ENCODE measurements at regions not wholly inside any gene's neighbourhood (a gene's known extent, or its start where the extent isn't known, plus 50 kb on each side); places are given as distances from the start of the nearest gene placed in this dataset.

DNA sequence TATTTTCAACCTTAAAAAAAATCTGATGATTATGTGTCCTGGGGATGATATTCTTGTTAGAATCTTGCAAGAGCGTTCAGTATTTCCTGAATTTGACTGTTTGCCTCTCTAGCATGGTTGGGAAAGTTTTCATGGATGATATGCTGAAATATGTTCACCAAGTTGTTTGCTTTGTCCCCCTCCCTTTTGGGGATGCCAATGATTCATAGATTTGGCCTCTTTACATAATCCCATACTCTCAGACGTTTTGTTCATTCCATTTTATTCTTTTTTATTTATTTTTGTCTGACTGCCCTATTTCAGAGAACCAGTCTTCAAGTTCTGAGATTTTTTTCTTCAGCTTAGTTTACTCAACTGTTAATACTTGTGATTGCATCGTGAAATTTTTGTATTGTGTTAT is 415.1 kb downstream of the FAM47B start:
- TF ChIP-seq, protein P1, sequence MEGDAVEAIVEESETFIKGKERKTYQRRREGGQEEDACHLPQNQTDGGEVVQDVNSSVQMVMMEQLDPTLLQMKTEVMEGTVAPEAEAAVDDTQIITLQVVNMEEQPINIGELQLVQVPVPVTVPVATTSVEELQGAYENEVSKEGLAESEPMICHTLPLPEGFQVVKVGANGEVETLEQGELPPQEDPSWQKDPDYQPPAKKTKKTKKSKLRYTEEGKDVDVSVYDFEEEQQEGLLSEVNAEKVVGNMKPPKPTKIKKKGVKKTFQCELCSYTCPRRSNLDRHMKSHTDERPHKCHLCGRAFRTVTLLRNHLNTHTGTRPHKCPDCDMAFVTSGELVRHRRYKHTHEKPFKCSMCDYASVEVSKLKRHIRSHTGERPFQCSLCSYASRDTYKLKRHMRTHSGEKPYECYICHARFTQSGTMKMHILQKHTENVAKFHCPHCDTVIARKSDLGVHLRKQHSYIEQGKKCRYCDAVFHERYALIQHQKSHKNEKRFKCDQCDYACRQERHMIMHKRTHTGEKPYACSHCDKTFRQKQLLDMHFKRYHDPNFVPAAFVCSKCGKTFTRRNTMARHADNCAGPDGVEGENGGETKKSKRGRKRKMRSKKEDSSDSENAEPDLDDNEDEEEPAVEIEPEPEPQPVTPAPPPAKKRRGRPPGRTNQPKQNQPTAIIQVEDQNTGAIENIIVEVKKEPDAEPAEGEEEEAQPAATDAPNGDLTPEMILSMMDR (IDR thresholded peaks at IDR 0.05): no peak
- TF ChIP-seq, protein P2, sequence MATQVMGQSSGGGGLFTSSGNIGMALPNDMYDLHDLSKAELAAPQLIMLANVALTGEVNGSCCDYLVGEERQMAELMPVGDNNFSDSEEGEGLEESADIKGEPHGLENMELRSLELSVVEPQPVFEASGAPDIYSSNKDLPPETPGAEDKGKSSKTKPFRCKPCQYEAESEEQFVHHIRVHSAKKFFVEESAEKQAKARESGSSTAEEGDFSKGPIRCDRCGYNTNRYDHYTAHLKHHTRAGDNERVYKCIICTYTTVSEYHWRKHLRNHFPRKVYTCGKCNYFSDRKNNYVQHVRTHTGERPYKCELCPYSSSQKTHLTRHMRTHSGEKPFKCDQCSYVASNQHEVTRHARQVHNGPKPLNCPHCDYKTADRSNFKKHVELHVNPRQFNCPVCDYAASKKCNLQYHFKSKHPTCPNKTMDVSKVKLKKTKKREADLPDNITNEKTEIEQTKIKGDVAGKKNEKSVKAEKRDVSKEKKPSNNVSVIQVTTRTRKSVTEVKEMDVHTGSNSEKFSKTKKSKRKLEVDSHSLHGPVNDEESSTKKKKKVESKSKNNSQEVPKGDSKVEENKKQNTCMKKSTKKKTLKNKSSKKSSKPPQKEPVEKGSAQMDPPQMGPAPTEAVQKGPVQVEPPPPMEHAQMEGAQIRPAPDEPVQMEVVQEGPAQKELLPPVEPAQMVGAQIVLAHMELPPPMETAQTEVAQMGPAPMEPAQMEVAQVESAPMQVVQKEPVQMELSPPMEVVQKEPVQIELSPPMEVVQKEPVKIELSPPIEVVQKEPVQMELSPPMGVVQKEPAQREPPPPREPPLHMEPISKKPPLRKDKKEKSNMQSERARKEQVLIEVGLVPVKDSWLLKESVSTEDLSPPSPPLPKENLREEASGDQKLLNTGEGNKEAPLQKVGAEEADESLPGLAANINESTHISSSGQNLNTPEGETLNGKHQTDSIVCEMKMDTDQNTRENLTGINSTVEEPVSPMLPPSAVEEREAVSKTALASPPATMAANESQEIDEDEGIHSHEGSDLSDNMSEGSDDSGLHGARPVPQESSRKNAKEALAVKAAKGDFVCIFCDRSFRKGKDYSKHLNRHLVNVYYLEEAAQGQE (IDR thresholded peaks at IDR 0.05; ENCODE audit: insufficient read depth in 1 of 2, low read depth in 2 of 2, low read length in 1 of 2): no peak
- no peak for TF ChIP-seq TCF7L2 (IDR thresholded peaks at IDR 0.05; ENCODE audit: low read depth, low read length)

Data from Panc1 (cell line).